GM21526 (cell line): ENCODE measurements at regions not wholly inside any gene's neighbourhood (a gene's known extent, or its start where the extent isn't known, plus 50 kb on each side); places are given as distances from the start of the nearest gene placed in this dataset.

Source experiments
- ATAC-seq: cut with Tn5 transposase; IDR thresholded peaks from one replicate; pipeline ENCODE4 v1.9.1; 2021; ENCODE audit warnings: moderate library complexity; ENCODE audit not compliant: unreplicated experiment, low FRiP score

DNA sequence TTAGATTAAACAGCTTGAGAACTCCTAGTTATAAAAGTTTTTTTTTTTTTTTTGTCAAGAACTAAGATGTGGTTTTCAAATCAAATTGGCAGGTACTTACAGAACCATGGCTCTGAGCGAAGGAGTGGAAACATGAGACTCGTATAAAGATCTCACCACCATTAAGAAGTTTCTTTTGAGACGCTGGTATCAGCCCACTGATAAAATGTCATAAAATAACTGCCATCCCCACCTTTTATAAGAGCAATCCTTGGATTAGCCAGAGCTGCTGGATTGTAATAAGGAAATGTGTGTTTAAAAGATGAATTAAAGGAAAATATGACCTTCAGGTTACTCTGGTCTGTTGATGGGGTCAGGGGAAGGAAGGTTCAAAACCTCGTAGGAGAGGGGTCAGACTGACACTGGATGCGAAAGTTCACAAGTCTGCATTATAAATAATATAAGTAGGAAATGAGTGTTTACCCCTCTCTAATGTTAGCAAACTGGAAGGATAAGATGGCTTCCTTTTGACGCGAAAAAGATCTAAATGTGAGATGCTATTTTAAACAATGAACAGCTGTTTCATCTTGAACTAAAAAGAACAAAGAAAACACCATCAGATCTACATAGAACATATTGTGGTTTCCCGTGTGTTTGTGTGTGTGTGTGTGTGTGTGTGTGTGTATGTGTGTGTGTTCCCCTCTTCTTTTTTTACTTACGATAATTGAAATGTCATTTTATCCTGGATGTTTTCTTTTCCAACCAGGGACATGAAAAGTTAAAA, 386.8 kb upstream of the JAG1 start:
- no peak for ATAC-seq

DNA sequence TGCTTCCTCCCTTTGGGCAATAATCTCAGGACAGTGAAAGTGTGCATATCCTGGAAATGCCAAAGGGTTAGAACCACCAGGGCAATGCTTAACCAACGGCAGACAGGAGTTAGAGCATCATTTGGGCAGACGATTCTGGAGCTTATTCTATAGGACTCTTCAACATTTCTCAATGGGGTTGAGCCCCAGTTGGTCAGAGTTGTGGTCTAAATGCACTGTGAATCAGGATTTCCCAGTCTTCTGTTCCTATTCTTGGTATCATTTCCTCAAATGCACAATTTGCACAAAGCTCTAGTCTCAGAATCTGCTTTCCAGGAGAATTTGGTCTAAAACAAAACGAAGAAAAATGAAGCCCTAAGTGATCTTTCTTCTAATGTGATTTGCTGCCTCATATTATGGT, 389.6 kb upstream of the JAG1 start:
- no peak for ATAC-seq

DNA sequence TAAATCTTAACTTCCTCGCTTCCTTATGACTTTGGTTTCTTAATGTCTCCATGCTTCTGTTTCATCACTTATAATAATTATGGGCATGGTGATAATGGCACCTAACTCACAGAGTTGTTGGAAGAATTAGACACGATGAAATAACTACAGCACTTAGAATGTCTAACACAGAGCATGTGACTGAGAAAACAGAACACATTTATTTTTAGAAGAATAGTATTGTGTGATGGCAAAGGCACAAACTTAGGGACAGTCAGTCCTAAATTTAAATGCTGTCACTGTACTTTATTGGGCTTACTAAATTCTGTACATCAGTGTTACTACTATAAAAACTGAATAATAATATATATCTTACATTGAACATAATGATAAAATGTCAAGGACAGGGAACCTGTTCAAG, 391.1 kb upstream of the JAG1 start:
- ATAC-seq: no peak

DNA sequence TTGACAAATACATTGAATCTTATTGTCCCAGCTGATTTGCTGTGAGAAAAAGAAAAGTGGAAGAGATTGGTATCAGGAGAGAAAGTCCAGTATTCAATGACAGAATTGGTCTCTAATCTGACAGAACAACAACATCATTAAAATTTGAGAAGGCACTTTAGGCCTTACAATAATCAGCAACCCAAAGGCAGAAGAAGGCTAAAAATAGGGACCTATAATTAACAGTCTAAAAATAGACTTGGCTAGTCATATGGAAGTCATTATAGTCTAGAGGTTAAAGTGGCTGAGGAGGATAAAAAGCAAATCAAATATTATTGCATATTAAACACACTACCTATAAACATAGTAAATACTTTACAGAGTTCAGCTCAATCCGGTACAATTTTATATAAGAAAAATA, 393.6 kb upstream of the JAG1 start:
- no peak for ATAC-seq

DNA sequence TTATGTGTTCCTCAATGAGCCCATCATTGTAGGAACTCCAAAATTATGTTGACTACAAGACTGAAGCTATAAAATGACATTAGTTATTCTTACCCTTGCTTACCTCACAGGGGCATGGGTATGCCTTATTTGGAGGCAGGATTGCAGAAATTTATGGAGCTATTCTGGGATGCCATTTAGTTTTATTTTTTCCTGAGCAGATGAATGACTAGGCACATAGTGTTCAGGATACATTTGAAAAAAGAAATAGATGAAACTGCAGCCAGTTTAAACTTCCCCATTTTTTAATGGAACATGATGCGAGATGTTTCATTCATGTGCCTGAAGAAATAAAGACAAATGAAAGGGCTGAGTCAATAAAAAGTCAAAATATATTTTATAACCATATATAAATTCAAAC, 399.2 kb upstream of the JAG1 start:
- ATAC-seq: no peak

DNA sequence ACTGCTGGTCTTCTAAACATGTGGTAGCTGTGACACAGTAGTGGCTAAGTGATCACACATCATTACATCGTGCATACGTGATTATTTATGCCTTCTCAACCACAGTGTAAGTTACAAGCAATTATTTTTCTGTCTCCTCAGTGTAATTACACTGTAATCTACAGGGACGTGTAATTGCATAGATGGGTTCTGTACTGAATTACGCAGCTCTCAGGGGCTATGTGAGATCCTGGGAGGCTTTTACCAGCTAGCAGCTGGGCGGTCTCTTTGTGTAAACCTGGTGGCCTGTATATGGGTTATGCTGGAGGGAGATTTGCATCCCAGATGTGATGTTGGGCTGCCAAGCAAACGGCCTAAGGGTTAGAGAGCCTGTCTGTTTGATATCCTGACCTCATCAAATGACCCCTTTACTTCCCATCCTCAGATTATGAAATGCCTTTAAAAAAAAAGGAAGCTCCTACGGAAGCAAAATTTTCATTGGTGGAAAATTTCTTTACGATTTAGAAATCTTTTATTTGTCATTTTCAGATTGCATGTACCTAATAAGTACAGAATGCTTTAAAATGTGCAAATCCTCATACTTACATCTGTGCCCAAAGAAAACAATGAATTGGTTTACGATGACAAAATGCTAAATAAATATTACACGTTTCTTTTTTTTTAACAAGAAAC, 402.8 kb upstream of the JAG1 start:
- no peak for ATAC-seq

DNA sequence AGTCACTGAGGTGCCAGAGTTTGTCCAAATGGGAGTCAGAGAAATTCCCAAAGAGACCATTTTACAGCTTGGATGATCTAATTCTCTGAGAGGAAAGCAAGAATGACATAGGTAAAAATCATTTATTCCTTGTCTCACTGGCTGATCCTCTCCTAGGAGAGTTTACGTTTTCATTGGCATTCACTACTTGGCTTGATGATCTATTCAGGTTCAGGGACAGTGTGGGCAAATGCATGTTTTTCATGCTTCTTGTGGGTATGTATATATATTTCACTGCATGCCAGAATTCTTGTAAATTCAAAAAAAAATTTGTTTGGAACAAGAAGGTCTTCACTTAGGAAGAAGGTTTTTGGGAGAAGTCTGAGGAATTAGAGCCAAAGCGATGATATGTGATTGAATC, 403.4 kb upstream of the JAG1 start:
- ATAC-seq: no peak

DNA sequence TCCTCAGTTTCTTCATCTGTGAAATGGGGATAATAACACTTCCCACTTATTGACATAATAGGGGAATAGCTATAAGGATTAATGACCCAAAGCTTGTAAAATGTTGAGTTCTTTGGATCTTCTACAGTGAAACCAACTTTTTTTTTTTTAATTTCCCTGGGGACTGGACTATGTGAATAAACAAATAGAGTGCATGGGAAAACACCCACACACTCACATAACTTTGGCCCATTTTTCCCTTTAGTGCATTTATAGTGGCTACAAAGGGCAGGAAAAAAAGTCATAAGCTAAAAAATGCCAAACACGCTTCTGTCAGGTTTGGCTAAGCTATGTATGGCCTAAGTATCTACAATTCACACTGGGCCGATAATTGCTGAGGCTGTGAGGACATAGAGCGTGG, 406.2 kb upstream of the JAG1 start:
- no peak for ATAC-seq

DNA sequence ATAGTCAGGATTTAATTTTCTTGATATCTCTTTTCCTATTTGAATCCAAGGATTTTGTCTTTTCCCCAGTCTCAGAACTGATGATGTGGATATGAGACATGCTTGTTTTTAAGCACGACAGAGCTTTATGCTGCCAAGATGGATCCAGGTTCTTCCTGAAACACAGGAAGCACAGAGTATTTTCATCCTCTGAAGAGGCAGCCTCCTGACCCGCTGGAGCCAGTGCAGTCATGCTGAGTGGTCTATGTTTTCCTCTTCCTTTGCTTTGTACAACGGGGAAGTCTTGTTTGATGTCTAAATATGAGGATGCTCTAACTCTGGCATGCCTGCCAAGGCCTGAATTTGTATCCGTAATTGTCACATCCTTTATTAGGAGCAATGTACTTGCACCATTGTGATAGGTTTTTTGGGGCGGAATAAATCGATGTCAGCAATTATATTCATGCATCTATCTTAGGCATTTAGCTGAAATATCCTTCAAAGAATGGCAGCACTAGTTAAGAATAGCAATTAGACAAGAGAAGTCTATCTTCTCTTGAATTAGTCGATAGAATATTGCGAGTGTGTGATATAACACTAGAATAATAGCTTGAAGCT, 407.1 kb upstream of the JAG1 start:
- ATAC-seq: no peak

DNA sequence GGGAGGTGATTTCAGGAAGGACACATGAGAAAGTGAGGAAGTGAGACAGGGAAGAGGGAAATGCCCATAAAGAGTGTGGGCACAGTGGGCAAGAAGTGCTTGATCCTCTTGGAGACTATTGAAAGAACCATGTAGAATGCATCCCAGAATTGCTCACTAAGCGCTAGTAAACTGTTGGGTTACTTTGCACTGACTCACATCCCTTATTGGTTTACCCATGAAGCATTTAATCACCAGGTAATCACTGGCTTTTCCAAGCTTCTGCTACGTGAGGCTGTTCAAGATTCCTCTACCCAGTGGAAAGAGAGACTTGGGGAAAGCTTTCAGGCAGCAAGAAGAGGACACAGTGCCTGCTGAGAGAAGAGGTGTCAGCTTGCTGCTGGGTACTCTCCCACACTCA, 410.0 kb upstream of the JAG1 start:
- ATAC-seq: no peak

DNA sequence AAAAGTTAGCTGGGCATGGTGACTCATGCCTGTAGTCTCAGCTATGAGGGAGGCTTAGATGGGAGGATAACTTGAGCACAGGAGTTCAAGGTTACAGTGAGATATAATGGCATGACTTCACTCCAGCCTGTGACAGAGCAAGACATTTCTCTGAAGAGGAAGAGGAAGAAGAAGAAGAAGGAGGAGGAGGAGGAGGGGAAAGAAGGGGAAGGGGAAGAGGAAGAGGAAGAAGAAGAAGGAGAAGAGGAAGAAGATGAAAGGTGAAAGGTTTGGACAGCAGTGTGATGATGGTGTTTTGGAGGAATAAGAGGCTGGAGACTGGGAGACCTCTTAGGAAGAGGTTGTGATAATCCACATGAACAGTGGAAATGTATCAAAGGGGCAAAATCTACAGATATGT, 410.7 kb upstream of the JAG1 start:
- ATAC-seq: no peak

DNA sequence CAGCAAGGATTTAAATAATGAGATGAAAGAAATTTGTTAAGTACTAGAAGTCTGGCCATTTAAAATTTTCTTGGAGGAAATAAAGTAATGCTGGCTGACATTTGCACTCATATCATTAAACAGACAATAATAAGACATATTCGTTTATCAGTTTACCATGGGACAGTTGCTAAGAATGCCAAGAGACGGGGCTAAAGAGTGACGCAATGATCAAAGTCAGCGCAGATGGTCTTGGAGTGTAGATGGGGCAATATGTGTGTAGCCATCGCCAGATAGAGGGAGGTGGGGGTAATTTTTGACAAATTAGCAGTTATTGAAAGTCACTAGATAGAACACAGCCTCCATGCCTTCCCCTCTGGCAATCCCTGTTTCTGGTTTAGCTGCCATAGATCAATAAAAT, 413.2 kb upstream of the JAG1 start:
- ATAC-seq: no peak

DNA sequence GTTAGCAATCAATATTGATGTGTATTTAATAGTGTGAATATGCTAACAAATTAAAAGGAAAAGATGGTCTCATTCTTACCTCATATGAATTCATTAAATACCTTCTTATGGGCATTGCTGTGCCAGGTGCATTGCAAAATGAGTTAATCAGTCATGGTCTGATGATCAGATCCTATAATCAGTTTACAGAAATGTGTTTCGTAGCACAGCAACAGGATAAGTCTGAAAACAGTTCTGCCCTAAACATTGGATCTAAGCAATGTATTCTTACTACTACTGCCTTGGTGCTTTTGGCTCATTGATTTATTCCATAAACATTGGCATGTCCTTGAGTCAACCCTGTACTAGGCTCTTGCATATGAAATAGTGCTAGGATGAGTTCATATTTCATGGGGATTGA, 417.0 kb upstream of the JAG1 start:
- ATAC-seq: no peak

DNA sequence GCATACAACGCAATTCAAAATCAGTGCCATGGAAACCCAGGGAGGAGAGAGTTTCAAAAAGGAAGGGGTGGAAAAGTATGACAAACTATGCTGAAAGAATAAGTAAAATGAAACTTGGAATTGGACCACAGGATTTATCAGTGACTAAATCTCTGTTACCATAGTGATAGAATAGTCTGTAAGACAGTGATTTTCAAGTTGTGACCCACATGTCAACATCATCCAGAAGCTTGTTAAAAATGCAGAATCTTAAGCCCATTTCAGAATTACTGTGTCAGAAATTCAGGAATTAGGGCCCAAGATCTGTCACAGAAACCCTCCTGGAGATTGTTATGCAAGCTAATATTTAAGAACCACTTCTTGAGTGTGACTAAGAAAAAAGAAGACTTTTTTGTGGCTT, 417.7 kb upstream of the JAG1 start:
- no peak for ATAC-seq

DNA sequence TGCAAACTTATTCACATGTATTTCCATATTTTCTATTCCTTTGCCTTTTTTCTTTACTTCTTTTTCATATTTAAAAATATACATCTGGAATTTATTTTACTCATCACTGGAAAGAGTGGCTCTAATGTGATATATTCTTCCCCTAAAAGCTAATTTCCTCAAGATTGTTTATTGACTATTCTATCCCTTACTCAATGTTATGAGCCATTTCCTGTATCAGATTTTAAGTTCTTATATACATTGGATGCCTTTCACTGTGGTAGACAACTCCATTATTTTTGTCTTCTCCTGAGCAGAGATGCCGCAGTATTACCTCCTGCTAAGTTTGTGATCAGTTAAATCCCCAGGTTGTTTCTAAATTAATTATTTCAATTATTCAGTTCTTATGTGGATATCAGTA, 418.4 kb upstream of the JAG1 start:
- no peak for ATAC-seq

DNA sequence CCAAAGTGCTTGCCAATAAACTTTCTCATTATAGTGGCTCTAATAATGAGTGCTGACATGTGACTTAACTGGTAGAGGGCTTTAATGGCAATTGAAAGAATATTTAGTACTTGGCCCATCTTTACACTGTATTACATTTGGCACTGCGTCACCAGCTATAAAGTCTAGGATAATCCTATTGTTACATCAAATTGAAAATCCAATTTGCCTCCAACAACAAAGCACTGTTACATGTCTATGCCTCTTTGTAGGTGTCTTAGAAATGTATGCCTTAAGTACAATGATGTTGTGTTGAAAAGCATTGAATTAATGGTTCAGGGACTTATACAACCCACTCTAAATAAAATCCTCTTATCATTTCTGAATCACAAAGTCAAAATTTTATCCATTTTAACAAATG, 420.4 kb upstream of the JAG1 start:
- ATAC-seq: no peak

DNA sequence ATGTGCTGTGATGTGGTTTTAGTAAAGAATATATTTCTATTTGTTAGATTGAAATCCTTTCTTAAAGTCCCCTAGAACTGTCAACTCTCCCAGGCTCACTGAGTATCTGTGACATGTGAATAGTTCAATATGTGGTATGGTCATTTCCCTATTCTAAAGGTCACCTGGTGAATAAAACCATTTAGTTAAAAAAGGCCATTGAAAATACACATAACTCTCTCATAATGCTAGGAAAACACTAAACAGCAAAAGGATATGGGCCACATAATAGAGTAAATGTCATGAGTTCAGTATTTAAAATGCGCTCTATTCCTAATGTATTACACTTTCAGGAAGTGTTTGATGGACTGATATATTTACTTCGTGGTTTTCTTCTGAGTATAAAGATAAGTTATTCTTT, 420.9 kb upstream of the JAG1 start:
- ATAC-seq: no peak

DNA sequence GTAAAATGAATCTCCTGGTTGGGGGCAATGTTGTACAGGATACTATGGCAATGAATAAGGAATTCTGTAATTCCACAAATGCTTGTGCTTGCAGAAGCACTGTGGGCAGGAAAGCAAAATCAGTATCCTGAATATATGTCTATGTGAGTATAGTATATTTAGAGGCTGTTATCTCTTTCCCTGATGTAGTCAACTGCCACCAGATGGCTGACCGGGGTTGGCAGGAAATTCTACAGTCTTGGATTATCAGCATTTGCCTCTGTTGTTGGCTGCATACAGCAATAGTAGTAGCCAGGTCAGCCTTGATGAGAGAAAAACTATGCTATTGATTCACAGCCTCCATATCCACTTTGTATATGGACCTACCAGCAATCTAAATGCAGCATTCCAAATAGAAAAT, 425.1 kb upstream of the JAG1 start:
- ATAC-seq: no peak

DNA sequence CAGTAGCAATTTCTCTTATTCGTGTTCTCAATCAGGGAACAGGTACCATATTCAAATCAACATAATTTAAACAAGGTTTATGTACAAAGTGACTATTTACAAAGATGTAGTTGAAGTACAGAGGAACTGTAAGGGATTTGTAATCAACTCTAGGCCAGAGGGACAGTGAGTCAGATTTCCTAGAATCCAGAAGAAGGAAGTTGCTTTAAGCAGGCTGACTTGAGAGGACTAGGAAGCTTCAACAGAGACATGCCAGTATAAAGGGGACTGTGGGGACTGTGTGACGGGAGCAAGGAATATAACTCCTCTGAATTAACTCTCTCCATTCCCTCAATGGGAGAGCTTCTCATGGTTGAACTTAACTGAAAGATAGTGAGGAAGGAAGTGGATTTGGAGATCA, 427.4 kb upstream of the JAG1 start:
- no peak for ATAC-seq

DNA sequence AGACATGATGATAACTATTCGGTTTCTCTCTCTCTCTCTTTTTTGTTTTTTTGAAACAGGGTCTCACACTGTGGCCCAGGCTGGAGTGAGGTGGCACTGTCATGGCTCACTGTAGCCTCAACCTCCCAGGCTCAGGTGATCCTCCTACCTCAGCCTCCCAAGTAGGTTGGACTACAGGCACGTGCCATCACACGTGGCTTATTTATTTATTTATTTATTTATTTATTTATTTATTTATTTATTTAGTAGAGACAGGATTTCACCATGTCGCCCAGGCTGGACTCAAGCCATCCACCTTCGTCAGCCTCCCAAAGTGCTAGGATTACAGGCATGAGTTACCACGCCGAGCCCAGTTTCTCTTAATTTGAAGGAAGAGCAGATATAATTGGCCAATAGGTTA, 427.9 kb upstream of the JAG1 start:
- ATAC-seq: no peak

DNA sequence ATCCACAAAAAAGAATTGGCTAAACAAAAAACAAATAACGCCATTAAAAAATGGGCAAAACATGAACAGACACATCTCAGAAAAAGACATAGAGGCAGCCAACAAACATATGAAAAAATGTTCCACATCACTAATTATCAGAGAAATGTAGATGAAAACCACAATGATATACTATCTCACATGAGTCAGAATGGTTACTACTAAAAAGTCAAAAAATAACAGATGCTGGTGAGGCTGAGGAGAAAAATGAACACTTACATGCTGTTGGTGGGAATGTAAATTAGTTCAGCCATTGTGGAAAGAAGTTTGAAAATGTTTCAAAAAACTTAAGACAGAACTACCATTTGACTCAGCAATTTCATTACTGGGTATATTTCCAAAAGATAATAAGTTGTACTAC, 430.1 kb upstream of the JAG1 start:
- ATAC-seq: no peak

DNA sequence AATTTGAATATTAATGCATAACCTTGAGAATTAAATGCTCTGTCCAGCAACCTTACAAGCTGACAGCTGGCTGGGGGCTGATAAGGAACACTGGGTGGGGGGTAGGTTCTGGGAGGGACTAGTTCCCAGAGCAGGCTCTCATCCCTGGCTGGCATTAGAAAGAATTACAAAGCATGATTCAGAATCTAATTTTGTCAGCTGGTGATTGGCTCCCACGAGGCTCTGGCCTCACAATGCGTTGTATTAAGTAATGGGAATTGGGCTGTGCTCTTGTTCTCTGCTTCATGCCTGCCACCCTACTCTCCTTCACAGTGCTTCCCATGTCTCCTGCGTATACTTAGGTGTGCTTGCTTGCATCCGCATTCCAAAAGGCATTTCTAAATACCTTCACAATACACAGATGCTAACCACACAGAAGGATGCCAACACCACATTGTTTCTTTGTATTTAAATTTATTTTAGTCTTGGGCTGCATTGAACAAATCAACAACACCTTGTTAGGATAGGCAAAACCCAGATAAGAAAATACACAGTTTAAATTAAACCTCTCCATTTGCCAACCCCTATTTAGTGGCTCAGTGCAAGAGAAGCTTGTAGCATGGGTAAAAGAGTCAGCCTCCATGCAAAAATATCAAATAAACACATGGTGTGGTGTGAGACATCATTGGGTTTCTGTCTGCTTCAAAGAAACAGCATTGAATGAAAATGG, 434.5 kb upstream of the JAG1 start:
- ATAC-seq: no peak
